NCI-H1694 (cell line): ENCODE measurements at regions not wholly inside any gene's neighbourhood (a gene's known extent, or its start where the extent isn't known, plus 50 kb on each side); places are given as distances from the start of the nearest gene placed in this dataset.

Experiments
- DNase-seq: peaks from one replicate; lab custom pipeline; 2025; lab: John Stamatoyannopoulos, UW

DNA sequence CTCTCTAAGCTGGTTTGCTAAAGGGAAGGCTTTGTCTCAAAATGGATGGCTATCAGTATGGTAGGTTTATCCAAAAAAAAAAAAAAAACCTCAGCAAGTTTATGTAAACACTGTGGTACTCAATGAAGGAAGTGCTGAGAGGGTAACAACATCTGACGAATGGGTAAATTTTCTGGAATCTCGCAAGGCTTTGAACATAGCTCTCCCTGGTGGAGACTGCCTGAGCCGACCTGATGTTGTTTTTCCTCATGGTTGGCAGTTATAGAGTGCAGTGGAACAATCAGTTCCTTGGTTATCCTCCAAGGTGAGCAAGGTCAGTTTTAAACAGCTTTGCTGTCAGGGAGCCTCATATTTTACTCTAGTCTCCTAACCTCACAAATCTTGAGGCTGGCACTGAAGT lies 94.6 kb downstream of the ZPLD1 start:
- DNase-seq = no peak

DNA sequence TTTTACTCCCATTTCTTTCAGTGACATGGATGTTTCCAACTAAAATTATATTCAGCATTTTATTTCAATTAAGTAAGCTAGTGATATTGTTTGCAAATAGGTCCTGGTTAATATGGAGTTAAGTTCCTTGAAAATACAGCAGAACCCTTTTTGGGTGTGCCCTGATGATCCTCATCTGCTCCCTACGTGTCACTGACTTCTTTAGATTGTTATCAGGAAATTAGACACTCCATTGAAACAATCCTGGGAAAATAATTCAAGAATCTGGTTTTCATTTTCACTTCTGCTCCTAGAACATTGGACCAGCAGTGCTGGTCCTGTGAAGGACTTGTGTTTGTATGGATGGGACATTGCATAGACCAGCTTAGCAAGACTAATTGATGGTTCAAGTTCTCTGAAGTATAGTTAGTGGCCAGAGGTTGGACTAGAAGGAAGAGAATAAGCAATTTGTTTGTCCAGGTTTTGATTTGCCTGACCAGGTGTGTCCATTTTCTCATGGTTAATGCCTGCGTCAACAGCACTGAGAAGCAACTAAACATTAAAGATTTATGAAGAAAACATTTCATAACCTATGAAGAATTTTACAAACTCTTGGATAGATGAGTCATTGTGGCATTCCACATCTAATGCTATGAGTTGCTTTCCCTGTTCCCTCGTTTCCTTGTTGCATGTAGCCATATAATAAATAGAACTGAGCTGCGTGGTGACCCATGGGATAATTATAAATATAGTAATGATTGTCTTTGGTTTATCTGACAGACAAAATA lies 95.8 kb downstream of the ZPLD1 start:
- no peak for DNase-seq

DNA sequence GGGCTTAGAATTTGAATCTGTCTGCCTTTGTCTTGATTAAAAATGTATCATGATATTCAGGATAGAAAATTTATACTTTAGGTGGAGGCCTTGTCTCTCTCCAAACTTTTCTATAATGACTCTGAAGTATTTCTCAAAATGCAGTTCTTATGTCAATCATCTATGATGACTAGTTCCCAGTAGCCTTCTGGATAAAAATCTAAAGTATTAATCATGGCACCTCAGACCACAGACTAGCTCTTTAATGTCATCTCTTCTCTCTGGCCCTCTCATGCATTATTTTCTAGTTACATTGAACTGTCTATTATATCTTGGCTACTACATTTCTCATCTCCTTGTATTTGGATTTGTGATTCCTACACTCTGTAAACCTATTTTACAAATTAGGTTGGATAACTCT lies 96.9 kb downstream of the ZPLD1 start:
- DNase-seq = no peak

DNA sequence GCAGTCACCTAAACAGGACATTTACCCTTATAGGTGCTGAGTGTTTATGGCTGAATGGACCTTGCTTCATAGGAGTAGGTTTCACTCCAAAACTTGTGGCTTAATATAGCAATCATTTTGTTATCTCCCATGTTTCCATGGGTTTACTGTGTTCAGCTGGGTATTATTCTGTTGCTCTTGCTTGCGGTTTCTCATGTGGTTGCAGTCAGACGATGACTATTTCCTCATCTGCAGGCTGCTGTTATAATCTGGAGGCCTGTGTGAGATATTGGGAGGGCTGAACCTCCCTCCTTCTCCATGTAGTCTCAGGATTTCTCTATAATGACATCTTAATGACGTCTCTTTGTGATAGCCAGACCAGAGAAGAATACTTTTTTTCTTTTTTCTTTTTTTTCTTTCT lies 98.1 kb downstream of the ZPLD1 start:
- no peak for DNase-seq

DNA sequence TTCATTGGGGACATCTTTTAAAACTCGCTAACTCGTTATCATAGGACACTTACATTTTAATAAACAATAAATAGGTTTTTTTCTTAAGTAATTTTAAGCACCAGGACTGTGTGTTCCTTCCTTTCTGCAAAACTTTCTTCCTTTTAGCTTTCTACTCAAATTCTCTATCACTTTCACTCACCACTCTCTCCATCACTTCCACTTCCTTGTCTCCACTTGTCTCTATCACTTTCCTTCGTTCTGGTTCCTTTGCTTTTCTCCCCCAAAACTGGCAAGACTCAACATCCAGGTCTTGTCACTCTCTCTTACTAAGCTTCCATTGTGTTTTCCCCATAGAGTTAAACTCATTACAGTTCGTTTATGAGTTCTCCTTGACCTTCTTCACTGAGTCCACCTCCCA lies 99.0 kb downstream of the ZPLD1 start:
- no peak for DNase-seq

DNA sequence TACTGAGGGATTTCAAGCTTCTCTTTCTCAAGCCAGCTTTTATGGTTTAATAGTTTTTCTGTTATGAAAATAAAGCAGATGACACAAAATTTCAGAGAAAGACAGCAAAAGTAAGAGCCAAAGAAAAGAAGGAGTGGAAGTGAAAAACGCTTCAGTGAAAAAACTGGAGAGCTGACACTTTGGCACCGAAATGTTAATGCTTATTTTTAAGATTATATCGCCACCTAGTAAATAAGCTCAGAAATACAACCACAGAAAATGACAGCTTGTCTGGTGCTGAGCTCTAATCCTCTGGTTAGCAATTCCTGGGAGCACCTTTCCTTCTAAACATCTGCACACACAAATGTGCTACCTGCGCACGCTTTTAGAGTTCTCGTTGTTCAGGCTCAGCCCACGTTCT lies 101.6 kb downstream of the ZPLD1 start:
- DNase-seq = peak; percentile 38

DNA sequence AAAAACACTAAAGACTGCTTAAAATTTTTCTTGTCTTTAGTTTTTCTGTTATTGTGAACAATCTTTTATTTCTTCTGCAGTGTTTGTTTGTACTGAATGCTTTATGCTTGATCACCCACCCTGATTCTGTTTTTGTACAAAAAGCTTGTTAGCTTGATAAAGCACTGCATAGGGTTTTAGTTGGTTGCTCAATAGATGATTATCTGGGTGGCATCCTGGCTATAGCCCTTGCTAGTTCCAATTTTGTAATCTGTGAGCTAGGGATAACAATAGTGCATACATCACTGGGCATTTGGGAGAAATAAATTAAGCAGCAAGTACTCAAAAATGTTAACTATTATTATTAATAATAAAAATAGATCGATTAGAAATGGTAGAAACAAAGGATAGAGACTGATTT lies 102.3 kb downstream of the ZPLD1 start:
- DNase-seq = no peak

DNA sequence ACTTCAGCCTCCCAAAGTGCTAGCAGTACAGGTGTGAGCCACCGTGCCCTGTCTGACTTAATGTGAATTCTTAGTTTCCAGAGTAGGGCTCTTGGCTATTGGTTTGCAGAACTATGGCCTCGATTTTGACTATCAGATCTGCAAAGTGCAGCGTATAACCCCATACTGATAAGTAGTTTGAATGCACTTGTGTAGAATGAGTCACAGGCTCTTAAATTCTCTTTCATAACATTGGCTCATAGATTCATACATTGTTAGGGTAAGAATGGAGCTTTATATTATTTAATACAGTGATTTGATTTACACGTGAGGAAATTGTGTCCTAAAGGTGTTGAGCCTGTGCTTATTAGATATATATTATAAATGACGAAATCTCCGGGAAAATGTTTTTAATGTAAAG lies 109.9 kb downstream of the ZPLD1 start:
- no peak for DNase-seq

DNA sequence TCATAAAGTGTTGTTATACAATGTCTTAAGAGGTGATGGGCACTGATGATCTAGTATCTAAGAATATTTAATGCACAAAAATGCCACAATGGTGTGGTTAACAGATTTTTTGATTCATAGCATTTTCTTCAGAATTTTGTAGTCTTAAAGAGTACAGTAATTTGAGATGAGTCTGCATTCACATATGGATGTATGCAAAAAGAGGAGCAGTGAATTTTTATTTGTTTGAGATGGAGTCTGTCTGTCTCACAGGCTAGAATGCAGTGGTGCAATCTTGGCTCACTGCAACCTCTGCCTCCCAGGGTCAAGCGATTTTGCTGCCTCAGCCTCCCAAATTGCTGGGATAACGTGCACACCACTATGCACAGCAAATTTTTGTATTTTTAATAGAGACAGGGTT lies 110.5 kb downstream of the ZPLD1 start:
- no peak for DNase-seq

DNA sequence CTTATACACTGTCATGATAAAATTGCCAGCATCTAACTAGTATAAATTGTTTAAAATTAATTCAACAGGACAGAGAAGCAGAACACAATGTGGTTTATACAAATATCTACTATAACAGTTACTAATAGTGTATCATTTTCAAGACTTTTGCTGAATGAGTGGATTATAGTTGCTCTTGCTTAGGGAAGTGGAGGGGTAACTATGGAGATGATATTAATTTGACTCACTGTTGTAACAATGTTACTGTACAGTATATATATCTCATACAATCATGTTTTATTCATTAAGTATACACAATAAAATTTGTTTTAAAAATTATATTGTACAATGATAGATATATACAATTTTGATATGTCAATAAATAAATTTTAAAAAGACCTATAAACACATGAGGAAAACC lies 119.1 kb downstream of the ZPLD1 start:
- DNase-seq = no peak

DNA sequence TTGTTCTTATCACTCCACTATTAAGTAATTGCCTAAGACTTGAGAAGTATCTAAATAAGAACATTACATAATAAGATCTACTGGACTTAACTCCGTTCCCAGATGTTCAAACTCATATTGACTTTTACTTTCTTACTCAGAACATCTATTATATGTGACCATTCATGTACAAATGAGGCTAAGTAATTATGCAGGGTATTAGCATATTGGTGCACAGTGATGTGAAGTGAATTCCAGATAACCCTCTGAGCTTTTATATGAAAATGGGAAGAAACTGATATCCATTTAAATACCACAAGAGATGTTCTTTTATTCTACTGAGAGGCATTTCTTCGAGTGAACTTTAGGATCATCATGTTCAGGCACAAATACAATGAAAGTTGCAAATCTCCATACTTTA lies 135.7 kb downstream of the ZPLD1 start:
- no peak for DNase-seq

DNA sequence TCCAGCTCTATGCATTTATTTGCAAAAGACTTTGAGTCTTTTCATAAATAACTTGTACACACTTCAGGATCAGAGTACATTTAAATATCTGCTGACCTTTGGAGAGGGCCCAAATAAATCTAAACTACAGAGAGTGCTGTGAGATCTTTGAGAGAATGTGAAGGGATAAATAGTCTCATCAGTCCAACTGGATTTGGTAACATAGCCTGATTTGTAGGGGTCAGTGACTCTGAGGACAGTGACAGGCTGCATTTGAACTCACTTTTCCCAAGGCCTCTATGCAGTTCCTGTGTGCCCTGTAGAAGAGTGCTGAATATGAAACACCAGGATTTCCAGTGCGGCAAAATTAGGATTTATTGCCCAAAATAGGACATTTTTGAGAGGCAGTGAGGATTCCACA lies 136.2 kb downstream of the ZPLD1 start:
- no peak for DNase-seq

DNA sequence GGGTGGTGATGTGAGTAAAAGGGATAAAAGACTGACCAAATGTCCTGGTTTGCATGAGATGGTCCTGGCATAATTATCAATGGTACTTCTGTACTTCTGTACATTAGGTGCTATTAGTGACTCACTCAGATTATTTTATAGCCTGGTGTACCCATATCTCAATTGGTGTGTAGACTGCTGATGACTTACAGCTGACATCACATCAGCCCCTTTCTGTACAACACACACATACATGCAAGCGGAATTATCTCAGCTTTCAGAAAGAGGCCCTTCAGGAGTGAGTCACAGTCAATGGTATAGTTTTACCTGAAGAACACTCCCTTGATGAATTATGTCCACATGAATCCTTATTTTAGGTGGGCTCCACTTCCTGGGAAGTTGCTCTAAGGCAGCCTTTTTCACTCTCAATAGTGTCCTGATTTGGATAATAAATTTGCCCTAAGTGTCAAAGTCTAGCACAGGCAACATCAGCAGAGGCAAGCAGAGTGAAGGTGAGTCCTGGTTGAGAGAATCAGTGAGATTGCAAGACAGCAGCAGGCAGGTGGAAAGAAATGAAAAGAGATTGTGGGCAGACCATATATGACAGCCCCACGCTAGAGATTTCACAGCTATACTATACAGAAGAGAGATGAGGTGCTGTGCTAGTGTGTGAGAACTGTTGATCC lies 137.0 kb downstream of the ZPLD1 start:
- DNase-seq = no peak

DNA sequence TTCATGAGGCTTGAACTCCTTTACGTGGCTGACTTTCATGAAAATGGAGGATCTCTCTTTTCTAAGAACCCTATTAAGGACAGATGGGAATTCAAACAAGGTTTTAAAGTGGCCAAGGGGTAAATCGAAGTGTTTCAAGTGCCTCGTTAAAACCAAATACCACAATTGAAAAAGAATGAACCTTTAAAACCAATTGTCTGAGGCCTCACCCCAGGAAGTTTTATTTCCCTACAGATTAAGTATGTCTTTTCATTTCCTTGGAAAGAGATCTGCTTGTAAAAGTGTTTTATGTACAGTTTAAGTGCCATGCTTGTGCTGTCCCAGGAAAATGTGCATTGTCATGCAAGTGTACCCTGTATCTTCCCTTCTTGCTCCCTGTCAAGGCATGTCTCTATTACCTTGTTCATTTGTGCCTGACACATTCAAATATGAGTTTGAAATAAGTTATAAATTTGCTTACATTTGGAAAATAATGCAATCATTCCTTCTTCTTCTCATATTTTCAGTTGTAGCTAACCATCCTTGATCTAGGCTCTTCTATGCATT lies 138.7 kb downstream of the ZPLD1 start:
- no peak for DNase-seq

DNA sequence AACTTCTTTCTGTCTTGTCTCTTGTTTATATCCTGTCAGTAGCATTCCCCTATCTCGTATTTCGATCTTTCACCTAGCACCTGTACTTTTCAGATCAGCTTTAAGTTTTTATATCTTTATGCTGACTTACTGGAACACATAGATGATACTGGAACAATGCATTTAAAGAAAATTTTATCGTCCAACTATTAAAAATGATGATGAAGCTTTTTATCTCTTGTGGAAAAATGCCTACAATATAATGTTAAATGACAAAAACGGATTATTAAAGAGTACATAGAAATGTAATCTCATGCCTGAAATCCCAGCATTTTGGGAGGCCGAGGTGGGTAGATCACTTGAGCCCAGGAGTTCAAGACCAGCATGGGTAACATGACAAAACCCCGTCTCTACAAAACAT lies 139.5 kb downstream of the ZPLD1 start:
- DNase-seq = no peak

DNA sequence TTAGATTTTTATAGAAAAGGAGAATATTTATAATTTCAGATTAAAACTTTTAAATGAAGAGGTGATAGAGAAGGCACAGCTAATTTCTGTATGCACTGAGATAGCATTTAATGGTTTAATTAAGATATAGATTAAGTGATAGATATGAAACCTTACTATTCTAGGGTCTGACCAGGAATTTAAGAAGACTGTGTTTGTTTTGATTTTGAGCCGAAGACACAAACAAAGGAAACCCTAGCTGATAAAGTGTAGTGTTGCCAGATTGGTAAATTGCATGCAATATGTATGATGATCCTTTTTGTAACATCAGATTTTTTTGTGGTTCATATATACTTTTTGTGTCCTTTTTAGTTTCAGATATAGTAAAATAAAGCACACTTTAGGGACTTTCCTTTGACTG lies 141.8 kb downstream of the ZPLD1 start:
- no peak for DNase-seq

DNA sequence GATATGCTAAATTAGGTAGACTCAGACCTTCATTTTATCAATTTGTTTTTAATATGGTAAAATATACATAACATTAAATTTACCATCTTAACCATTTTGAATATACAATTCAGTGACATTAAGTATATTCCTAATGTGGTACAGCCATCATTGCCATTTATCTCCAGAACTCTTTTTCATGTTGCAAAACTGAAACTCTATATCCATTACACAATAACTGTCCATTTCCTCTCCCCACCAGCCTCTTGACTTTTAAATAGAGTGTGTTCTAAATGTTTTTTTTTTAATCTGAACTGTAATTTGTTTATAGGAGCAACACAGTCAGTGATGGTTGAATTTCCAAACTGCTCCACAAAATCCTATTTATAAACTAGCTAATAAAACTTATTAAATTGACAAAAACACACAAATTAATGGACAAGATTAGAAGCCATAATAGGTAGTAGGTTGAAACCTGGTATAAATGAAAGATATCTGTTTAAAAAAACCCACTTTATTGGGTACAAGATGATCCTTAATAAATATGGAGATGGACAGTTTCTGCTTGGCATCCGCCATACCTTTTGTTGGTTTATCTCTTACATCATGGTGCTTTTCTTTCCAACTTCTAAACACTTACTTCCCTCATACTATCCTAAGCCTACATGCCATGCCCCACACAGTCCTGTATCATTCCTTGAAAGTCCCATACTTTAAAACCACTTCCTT lies 142.4 kb downstream of the ZPLD1 start:
- no peak for DNase-seq

DNA sequence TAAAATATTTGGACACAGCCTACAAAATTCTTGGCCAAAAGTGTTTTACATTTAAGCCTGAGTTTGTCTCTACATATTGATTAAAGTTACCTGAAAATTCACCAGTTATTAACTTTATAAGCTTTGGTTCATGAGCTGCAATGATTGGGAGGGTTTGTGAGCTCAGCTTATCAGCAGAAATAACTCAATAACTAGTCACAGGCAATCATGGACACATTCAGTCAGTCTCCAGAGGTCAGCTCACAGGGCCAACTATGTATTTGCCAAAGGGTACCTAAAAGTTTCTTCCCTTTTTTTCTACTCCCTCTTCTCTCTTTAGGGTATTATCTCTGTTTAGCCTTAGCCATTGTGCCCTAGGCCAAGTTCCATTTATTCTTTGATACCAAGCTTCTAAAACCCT lies 145.9 kb downstream of the ZPLD1 start:
- no peak for DNase-seq

DNA sequence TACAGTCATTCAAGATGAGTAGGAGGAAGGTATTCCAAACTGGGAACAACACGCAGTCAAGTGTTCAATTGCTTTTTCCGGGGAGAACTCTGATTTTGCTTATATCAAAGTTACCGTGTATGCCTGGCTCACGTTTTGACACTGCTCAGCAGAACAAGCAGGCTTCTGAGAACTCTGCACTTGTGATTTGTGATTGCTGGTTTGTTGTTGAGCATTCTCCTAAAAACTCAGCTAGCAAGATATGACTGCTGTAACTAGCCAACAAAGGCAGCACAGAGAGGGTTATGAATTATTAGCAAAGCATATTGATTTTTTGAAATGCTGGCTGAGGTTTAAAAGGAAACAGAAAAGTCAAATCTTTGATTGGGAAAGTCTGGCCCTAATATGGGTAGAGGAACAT lies 151.7 kb downstream of the ZPLD1 start:
- DNase-seq = no peak

DNA sequence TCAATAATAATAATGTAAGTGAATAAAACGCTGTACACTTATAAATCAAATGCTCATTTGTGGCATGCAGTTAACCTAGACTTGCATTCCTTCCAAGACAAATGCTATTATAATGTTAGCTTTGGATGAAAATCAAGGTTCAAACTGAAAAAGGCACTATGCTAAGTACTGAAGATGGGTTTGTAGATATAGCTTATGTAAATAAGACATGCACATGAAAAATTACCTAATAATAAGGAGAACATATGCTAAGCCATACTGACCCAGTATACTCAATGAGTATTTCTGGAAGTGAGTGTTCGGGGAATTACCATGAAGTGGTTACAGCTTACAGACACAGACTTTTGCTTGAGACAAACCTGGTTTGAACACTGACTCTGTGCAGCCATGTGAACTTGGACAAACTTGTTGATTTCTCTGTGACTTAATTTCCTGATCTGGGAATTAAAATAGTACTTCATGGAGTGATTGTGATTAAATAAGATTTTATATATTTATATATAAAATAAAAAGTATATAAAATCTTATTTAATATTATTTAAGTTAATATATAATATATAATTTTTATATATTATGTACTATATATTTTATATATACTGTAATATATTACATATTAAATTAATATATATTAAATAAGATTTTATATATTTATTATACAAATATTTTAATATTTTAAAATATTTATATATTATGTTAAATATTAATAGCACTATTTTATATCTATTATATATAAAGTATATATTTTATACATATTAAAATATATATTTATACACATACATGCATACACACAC lies 159.2 kb downstream of the ZPLD1 start:
- no peak for DNase-seq

DNA sequence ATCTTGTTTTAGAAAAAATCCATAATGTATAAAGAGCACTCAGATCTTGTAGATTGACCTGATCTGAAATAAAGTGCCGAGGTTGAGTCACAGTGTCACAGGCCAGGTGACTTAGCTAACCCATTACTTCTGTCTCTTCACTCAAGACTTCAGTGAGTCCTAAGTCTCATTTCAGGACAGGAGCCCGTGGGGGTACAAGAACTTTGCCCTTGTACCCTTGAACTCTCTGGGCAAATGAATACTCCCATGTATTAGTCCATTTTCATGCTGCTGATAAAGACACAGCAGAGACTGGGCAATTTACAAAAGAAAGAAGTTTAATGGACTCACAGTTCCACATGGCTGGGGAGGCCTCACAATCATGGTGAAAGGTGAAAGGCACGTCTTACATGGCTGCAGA lies 160.2 kb downstream of the ZPLD1 start:
- no peak for DNase-seq
